ENCODE measurements at regions not wholly inside any gene's neighbourhood (a gene's known extent, or its start where the extent isn't known, plus 50 kb on each side); places are given as distances from the start of the nearest gene placed in this dataset.
A peak's percentile ranks its signal among the peaks of the same experiment; 100 is the strongest.

- TF ChIP-seq ZNF592 (IDR thresholded peaks at IDR 0.05) (no peak), EP300 (IDR thresholded peaks at IDR 0.05; ENCODE audit: borderline replicate concordance in 1 of 2, control insufficient read depth in 1 of 2, low read depth in 2 of 2, low read length in 2 of 2) (peak in 1 of 2 experiments; percentile 53; a peak in 1 of 4 replicates), TCF3 (IDR thresholded peaks at IDR 0.05; ENCODE audit: borderline replicate concordance, insufficient read depth, low read depth, low read length) (no peak), RAD51 (IDR thresholded peaks at IDR 0.05) (no peak), STAT1 (conservative IDR thresholded peaks at IDR 0.05) (no peak), IKZF1 (conservative IDR thresholded peaks at IDR 0.05) (peak; percentile 69), FOS (IDR thresholded peaks at IDR 0.05; ENCODE audit: borderline replicate concordance, extremely low read depth, insufficient read length) (no peak), NBN (IDR thresholded peaks at IDR 0.05) (no peak), MXI1 (IDR thresholded peaks at IDR 0.05; ENCODE audit: low read depth, low read length) (no peak), KDM1A (IDR thresholded peaks at IDR 0.05; ENCODE audit: borderline replicate concordance) (no peak), NR2F1 (conservative IDR thresholded peaks at IDR 0.05) (no peak), SUPT20H (IDR thresholded peaks at IDR 0.05; ENCODE audit: borderline replicate concordance, control insufficient read depth, low read depth, low read length) (no peak), BRCA1 (IDR thresholded peaks at IDR 0.05; ENCODE audit: low read depth, low read length) (no peak), RBBP5 (conservative IDR thresholded peaks at IDR 0.05) (no peak), SMC3 (IDR thresholded peaks at IDR 0.05; ENCODE audit: borderline replicate concordance, low read length) (no peak), SREBF1 (IDR thresholded peaks at IDR 0.05; ENCODE audit: low read length) (no peak), SP1 (IDR thresholded peaks at IDR 0.05; ENCODE audit: low read depth, low read length) (no peak), POLR2AphosphoS2 (IDR thresholded peaks at IDR 0.05; ENCODE audit: low read depth, low read length) (no peak), NR2C1 (IDR thresholded peaks at IDR 0.05) (no peak), BMI1 (IDR thresholded peaks at IDR 0.05; ENCODE audit: borderline replicate concordance) (no peak), ZNF274 (IDR thresholded peaks at IDR 0.05; ENCODE audit: insufficient read depth, insufficient read length) (no peak), SIX5 (IDR thresholded peaks at IDR 0.05; ENCODE audit: low read depth, low read length, severe bottlenecking) (no peak)
- TF ChIP-seq, protein P1, sequence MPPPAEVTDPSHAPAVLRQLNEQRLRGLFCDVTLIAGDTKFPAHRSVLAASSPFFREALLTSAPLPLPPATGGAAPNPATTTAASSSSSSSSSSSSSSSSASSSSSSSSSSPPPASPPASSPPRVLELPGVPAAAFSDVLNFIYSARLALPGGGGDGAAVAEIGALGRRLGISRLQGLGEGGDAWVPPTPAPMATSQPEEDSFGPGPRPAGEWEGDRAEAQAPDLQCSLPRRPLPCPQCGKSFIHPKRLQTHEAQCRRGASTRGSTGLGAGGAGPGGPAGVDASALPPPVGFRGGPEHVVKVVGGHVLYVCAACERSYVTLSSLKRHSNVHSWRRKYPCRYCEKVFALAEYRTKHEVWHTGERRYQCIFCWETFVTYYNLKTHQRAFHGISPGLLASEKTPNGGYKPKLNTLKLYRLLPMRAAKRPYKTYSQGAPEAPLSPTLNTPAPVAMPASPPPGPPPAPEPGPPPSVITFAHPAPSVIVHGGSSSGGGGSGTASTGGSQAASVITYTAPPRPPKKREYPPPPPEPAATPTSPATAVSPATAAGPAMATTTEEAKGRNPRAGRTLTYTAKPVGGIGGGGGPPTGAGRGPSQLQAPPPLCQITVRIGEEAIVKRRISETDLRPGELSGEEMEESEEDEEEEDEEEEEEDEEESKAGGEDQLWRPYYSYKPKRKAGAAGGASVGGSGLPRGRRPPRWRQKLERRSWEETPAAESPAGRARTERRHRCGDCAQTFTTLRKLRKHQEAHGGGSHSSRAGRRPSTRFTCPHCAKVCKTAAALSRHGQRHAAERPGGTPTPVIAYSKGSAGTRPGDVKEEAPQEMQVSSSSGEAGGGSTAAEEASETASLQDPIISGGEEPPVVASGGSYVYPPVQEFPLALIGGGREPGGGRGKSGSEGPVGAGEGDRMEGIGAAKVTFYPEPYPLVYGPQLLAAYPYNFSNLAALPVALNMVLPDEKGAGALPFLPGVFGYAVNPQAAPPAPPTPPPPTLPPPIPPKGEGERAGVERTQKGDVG (CRISPR knock-in tag; IDR thresholded peaks at IDR 0.05): no peak
- TF ChIP-seq, protein P2, sequence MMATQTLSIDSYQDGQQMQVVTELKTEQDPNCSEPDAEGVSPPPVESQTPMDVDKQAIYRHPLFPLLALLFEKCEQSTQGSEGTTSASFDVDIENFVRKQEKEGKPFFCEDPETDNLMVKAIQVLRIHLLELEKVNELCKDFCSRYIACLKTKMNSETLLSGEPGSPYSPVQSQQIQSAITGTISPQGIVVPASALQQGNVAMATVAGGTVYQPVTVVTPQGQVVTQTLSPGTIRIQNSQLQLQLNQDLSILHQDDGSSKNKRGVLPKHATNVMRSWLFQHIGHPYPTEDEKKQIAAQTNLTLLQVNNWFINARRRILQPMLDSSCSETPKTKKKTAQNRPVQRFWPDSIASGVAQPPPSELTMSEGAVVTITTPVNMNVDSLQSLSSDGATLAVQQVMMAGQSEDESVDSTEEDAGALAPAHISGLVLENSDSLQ (IDR thresholded peaks at IDR 0.05): 0 out of 2 replicates have a peak, but pooled peaks have one; percentile 11
These were observed 843.8 kb upstream of the LRRTM1 start (continued) for GRCh38 chr2:81148323-81148722.
